WTC11 (cell line): ENCODE measurements at regions not wholly inside any gene's neighbourhood (a gene's known extent, or its start where the extent isn't known, plus 50 kb on each side); places are given as distances from the start of the nearest gene placed in this dataset.

Source experiments
- ATAC-seq: fragments of 200-7000 bp; cut with Tn5 transposase; 2 replicates; pipeline ENCODE4 v1.10.0; 2021; ENCODE audit warnings: mild to moderate bottlenecking, moderate library complexity
- CTCF ChIA-PET: fragments of 300-600 bp; sonication (Branson Sonifier 250); formaldehyde crosslinking; loops from one replicate; lab custom pipeline; 2021; ENCODE audit warnings: antibody characterized with exemption; lab: Charles Lee
- POLR2A ChIA-PET: fragments of 350-600 bp; sonication (Branson Sonifier 250); formaldehyde crosslinking; loops from one replicate; lab custom pipeline; 2021; ENCODE audit warnings: antibody characterized with exemption; lab: Charles Lee
- DNase-seq: peaks from one replicate; pipeline ENCODE4 v3.0.0; 2021; ENCODE audit warnings: low spot score
- H3K27ac Mint-ChIP-seq: 2 replicates; pipeline ENCODE4 v1.8.0; 2021; ENCODE audit warnings: mixed read lengths
- H3K27me3 Mint-ChIP-seq: 2 replicates; pipeline ENCODE4 v1.8.0; 2021; ENCODE audit warnings: low read depth, mild to moderate bottlenecking, moderate library complexity, mixed read lengths
- H3K36me3 Mint-ChIP-seq: 2 replicates; pipeline ENCODE4 v1.8.0; 2021; ENCODE audit warnings: mixed read lengths
- H3K4me1 Mint-ChIP-seq: 2 replicates; pipeline ENCODE4 v1.8.0; 2022; ENCODE audit warnings: mixed read lengths
- H3K4me3 Mint-ChIP-seq: 2 replicates; pipeline ENCODE4 v1.8.0; 2021; ENCODE audit warnings: mild to moderate bottlenecking, moderate library complexity, mixed read lengths
- H3K9me3 Mint-ChIP-seq: 2 replicates; pipeline ENCODE4 v1.8.0; 2021; ENCODE audit warnings: mixed read lengths
- CREM ChIP-seq: sonication (generic); formaldehyde crosslinking; IDR thresholded peaks from 2 replicates; pipeline ENCODE4 v1.8.1; 2022; ENCODE audit warnings: mild to moderate bottlenecking, missing genetic modification reagents, moderate library complexity
- NFE2L1 ChIP-seq: sonication (generic); formaldehyde crosslinking; IDR thresholded peaks from 2 replicates; pipeline ENCODE4 v1.8.1; 2023; ENCODE audit warnings: missing genetic modification reagents
- RELA ChIP-seq: sonication (generic); formaldehyde crosslinking; IDR thresholded peaks from 2 replicates; pipeline ENCODE4 v1.8.1; 2022; ENCODE audit warnings: missing genetic modification reagents, mild to moderate bottlenecking, borderline replicate concordance
- SP1 ChIP-seq: sonication (generic); formaldehyde crosslinking; conservative IDR thresholded peaks from 2 replicates; pipeline ENCODE4 v1.8.1; 2022; ENCODE audit warnings: missing genetic modification reagents
- TCF7 ChIP-seq: sonication (generic); formaldehyde crosslinking; IDR thresholded peaks from 2 replicates; pipeline ENCODE4 v1.8.0; 2022; ENCODE audit warnings: mild to moderate bottlenecking, low read depth, missing genetic modification reagents, moderate library complexity
- ZNF232 ChIP-seq: sonication (generic); formaldehyde crosslinking; IDR thresholded peaks from 2 replicates; pipeline ENCODE4 v1.8.0; 2022; ENCODE audit warnings: mild to moderate bottlenecking, missing genetic modification reagents
- ZNF317 ChIP-seq: sonication (generic); formaldehyde crosslinking; IDR thresholded peaks from 2 replicates; pipeline ENCODE4 v1.8.1; 2023; ENCODE audit warnings: low read depth, mild to moderate bottlenecking, moderate library complexity, missing genetic modification reagents, borderline replicate concordance
- ZNF416 ChIP-seq: fragments of 250-450 bp; sonication (Bioruptor Pico); IDR thresholded peaks from 2 replicates; pipeline ENCODE4 v1.9.0; 2021; ENCODE audit warnings: mild to moderate bottlenecking, inconsistent platforms
- TF ChIP-seq, protein P1 (sequence below): sonication (generic); formaldehyde crosslinking; IDR thresholded peaks from 2 replicates; pipeline ENCODE4 v1.8.1; 2022; ENCODE audit warnings: missing genetic modification reagents, borderline replicate concordance
- TF ChIP-seq, protein P2 (sequence below): fragments of 250-450 bp; sonication (Bioruptor Pico); IDR thresholded peaks from 2 replicates; pipeline ENCODE4 v2.1.2; 2022; ENCODE audit warnings: mild to moderate bottlenecking, moderate library complexity
- TF ChIP-seq, protein P3 (sequence below): fragments of 250-450 bp; sonication (Bioruptor Pico); IDR thresholded peaks from 2 replicates; pipeline ENCODE4 v1.9.0; 2021; ENCODE audit warnings: mild to moderate bottlenecking, borderline replicate concordance
- TF ChIP-seq, protein P4 (sequence below): sonication (generic); formaldehyde crosslinking; IDR thresholded peaks from 2 replicates; pipeline ENCODE4 v1.8.1; 2023; ENCODE audit warnings: mild to moderate bottlenecking, moderate library complexity, missing genetic modification reagents

DNA sequence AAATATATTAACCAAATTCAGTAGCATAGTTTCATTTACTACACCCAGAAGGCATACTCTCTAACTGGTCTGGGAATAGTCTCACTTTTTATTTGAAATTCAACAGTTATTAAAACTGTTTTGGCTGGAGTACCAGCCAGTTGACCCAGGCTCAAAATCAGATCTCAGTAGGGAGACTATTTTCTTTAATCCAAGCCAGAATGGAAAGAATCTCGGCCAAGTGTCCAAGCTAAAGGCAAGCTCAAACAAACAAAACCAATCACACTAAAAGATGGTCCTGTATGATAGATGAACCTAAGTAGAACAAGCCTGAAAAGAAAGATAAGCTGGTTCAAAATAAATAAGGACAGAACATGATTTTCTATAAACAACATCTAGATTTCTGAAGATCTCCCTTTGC is 259.6 kb upstream of the POM121L12 start:
- no peaks in the 10 kb centered on the region for H3K9me3 Mint-ChIP-seq
- POLR2A ChIA-PET = no interaction called here
- CTCF ChIA-PET = no interaction called here

DNA sequence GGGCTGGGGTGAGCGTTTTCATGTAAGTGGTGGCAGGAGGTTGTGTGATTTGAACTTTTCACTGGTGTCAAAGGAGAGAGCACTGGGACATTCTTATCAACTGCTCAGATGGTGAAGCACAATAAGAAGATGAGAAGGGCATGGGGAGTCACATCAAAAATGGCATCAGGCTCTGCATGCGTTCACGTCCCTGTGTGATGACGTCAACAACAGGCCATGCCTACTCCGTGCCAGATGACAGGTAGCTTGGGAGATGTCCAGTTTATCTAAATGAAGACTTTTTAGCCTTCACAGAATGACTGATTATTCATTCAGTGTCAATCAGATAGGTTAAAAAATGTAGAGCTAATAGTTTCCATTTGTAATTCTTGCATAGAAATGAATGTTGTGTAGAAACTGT is 264.3 kb upstream of the POM121L12 start:
- TF ChIP-seq, protein P1, sequence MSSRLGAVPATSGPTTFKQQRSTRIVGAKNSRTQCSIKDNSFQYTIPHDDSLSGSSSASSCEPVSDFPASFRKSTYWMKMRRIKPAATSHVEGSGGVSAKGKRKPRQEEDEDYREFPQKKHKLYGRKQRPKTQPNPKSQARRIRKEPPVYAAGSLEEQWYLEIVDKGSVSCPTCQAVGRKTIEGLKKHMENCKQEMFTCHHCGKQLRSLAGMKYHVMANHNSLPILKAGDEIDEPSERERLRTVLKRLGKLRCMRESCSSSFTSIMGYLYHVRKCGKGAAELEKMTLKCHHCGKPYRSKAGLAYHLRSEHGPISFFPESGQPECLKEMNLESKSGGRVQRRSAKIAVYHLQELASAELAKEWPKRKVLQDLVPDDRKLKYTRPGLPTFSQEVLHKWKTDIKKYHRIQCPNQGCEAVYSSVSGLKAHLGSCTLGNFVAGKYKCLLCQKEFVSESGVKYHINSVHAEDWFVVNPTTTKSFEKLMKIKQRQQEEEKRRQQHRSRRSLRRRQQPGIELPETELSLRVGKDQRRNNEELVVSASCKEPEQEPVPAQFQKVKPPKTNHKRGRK (CRISPR knock-in tag) = no peak
- TF ChIP-seq SP1 (no peak), RELA (CRISPR knock-in tag) (no peak)
- TF ChIP-seq, protein P2, sequence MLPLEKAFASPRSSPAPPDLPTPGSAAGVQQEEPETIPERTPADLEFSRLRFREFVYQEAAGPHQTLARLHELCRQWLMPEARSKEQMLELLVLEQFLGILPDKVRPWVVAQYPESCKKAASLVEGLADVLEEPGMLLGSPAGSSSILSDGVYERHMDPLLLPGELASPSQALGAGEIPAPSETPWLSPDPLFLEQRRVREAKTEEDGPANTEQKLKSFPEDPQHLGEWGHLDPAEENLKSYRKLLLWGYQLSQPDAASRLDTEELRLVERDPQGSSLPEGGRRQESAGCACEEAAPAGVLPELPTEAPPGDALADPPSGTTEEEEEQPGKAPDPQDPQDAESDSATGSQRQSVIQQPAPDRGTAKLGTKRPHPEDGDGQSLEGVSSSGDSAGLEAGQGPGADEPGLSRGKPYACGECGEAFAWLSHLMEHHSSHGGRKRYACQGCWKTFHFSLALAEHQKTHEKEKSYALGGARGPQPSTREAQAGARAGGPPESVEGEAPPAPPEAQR (CRISPR knock-in tag) = no peak
- ATAC-seq = no peak
- CTCF ChIA-PET = no interaction called here
- no peak overlapping the region for H3K4me3 Mint-ChIP-seq
- no peaks in the 10 kb centered on the region for H3K36me3 Mint-ChIP-seq
- no peak overlapping the region for H3K27ac Mint-ChIP-seq
- POLR2A ChIA-PET = no interaction called here
- peaks cover 2% of the 10 kb centered on the region; the same call in 1 of the 2 replicates for H3K27me3 Mint-ChIP-seq
- H3K9me3 Mint-ChIP-seq = no peaks in the 10 kb centered on the region
- no peak for DNase-seq
- H3K4me1 Mint-ChIP-seq = no peaks in the 10 kb centered on the region

More for the DNA sequence above, 259.6 kb upstream of the POM121L12 start:
- H3K4me1 Mint-ChIP-seq = no peaks in the 10 kb centered on the region
- TF ChIP-seq, protein P1 (CRISPR knock-in tag) = no peak
- TF ChIP-seq TCF7 (no peak), NFE2L1 (CRISPR knock-in tag) (no peak), CREM (CRISPR knock-in tag) (no peak), ZNF232 (no peak), ZNF416 (CRISPR knock-in tag) (no peak), ZNF317 (CRISPR knock-in tag) (no peak)
- TF ChIP-seq, protein P3, sequence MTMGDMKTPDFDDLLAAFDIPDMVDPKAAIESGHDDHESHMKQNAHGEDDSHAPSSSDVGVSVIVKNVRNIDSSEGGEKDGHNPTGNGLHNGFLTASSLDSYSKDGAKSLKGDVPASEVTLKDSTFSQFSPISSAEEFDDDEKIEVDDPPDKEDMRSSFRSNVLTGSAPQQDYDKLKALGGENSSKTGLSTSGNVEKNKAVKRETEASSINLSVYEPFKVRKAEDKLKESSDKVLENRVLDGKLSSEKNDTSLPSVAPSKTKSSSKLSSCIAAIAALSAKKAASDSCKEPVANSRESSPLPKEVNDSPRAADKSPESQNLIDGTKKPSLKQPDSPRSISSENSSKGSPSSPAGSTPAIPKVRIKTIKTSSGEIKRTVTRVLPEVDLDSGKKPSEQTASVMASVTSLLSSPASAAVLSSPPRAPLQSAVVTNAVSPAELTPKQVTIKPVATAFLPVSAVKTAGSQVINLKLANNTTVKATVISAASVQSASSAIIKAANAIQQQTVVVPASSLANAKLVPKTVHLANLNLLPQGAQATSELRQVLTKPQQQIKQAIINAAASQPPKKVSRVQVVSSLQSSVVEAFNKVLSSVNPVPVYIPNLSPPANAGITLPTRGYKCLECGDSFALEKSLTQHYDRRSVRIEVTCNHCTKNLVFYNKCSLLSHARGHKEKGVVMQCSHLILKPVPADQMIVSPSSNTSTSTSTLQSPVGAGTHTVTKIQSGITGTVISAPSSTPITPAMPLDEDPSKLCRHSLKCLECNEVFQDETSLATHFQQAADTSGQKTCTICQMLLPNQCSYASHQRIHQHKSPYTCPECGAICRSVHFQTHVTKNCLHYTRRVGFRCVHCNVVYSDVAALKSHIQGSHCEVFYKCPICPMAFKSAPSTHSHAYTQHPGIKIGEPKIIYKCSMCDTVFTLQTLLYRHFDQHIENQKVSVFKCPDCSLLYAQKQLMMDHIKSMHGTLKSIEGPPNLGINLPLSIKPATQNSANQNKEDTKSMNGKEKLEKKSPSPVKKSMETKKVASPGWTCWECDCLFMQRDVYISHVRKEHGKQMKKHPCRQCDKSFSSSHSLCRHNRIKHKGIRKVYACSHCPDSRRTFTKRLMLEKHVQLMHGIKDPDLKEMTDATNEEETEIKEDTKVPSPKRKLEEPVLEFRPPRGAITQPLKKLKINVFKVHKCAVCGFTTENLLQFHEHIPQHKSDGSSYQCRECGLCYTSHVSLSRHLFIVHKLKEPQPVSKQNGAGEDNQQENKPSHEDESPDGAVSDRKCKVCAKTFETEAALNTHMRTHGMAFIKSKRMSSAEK = no peak
- TF ChIP-seq, protein P4, sequence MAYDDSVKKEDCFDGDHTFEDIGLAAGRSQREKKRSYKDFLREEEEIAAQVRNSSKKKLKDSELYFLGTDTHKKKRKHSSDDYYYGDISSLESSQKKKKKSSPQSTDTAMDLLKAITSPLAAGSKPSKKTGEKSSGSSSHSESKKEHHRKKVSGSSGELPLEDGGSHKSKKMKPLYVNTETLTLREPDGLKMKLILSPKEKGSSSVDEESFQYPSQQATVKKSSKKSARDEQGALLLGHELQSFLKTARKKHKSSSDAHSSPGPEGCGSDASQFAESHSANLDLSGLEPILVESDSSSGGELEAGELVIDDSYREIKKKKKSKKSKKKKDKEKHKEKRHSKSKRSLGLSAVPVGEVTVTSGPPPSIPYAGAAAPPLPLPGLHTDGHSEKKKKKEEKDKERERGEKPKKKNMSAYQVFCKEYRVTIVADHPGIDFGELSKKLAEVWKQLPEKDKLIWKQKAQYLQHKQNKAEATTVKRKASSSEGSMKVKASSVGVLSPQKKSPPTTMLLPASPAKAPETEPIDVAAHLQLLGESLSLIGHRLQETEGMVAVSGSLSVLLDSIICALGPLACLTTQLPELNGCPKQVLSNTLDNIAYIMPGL = no peak
- TF ChIP-seq, protein P2 (CRISPR knock-in tag) = no peak
- no peak overlapping the region for H3K4me3 Mint-ChIP-seq
- DNase-seq = no peak
- H3K27ac Mint-ChIP-seq = no peak overlapping the region
- H3K27me3 Mint-ChIP-seq = peaks cover 2% of the 10 kb centered on the region; the same call in 1 of the 2 replicates
- H3K36me3 Mint-ChIP-seq = no peaks in the 10 kb centered on the region
- ATAC-seq = no peak
